ENCODE measurements at regions not wholly inside any gene's neighbourhood (a gene's known extent, or its start where the extent isn't known, plus 50 kb on each side); places are given as distances from the start of the nearest gene placed in this dataset.
"Not testable (repeated sequence)": the region's sequence is repeated elsewhere in the genome, so short reads cannot be mapped to it uniquely, and the experiment has no call there.

DNA sequence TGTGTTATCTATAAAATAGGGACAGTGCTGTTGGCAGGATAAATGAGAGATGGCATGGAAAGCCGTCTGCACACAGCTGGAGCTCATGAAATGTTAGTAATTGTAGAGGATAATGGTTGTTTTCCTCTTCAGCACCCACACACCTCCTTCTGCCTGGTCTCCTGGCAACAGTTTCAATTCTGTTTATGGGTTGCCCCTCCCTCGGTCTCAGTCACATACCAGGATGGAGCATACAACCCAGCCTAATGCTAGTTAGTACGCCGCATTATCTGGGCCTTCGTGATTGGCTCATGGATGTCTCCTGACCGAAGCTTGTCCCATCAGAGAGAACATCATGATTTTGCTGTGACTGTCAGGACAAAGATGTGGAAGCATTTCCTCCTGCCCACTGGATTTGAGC is 126.2 kb upstream of the WSCD1 start:
- DNase-seq: no peak

DNA sequence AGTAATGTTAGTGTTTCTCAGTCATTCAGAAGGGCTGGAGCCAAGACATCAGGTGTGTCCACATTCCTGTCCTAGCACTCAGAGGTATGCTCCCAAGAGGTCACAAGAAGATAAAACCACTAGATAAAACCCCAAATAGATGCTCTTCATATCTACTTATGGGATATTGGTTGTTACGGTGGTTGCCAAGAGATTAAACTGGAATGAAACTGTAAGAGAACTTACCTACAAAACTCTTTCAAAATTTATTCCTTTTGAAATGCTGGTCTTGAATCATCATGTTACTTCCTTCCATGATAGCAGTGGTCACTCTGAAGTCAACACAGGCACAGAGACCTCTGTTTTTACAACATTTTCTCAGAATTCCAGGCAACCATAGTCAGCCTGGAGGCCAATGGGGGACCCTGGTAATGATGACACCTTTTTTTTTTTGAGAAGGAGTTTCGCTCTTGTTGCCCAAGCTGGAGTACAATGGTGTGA is 122.4 kb upstream of the WSCD1 start:
- DNase-seq: no peak

DNA sequence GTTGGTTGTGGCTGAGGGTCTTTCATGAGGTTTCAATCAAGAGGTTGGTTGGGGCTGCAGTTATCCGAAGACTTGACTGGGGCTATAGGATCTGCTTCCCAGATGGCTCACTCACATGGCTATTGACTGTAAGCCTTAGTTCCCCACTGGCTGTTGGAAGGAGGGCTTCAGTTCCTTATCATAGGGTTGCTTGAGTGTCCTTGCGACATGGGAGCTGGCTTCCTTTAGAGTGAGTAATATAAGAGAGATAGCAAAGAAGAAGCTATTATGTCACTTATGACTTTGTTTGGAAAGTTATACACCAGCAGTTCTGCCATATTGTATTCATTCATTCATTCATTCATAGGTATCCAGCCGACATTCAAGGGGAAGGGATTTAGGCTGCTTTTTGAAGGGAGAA is 121.4 kb upstream of the WSCD1 start:
- DNase-seq: no peak

DNA sequence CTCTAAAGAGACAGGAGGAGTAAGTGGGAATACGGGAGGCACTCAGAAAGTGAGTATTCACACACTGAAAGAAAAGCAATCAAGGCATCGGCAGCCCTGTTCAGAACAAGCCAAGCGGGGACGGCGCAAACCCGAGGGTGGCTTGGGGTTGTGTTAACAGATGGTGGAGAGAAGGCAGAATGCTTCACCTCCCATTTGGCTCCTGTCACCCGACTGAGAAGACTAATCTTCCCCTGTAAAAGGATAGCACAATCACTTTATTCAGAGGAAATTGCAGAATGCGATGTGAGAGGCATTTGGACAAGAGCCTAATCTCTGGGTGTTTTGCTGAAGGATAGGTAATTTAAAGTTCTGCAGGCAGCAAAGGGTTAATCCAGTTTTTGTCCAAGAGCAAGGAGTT is 119.3 kb upstream of the WSCD1 start:
- peak in 2 of 58 donors; percentile 2 to 17 for DNase-seq

DNA sequence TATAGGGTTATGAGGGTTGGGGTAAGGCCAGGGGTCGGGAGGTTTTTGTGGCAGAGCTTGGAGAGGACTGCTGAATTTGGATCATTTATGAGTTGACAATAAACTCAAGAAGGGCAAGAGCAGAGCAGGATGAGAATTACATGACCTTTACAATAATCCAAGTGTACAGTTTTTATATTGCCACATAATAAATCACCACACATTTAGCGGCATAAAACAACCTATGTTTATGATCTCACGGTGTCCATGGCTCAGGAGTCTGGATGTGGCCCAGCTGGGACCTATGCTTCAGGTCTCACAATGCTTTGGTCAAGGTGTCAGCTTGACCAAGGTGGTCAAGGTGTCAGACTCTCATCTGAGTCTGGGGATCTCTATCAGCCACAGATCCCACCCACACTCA is 118.3 kb upstream of the WSCD1 start:
- no peak for DNase-seq

DNA sequence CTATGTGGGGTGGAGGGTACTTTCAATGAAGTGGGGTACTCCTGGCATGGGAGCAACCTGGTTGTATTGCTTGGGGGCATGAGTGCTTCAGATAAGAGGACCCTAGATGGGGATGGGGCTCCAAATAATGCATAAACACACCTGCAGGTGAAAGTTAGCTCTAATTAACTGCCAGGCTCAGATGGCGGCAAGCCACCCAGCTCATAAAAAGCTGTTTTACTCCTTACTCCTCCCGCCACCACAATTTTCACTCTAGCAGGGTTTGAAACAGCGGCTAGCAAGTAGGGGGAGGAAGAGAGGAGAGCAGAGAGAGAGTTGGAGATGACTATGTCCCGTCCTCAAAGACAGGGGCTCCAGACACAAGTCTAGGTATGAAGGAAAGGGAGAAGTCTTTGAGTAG is 117.7 kb upstream of the WSCD1 start:
- no peak for DNase-seq

DNA sequence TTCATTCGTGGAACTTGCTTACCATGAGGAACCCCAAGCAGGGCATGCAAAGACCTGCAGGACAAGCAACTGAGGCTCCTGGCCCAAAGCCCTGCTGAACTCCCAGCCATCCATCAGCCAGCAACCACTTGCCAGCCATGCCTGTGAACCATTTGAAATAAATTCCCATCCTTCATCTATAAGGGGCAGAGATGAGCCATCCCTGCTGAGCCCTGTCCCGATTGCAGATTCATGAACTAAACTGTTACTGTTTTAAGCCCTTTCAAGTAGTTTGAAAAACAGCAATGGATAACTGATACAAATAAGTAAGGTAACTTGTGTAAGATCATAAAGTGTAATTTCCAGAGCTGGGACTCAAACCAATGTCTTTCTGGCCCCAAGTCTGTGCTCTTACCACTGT is 114.4 kb upstream of the WSCD1 start:
- no peak for DNase-seq

DNA sequence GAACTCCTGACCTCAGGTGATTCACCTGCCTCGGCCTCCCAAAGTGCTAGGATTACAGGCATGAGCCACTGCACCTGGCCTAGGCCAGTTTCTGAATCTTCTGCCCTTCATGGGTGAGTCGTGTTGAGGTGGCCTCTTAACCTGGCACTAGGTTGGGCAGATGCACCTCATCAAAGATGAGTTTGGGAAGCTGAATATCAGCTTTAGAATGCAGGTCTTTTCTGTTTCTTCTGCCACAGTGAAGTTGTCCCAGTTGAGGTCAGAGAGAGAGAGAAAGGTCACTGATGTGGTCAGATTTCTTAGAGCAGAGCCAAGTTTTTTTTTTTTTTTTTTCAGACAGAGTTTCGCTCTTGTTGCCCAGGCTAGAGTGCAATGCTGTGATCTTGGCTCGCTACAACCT is 111.3 kb upstream of the WSCD1 start:
- no peak for DNase-seq

DNA sequence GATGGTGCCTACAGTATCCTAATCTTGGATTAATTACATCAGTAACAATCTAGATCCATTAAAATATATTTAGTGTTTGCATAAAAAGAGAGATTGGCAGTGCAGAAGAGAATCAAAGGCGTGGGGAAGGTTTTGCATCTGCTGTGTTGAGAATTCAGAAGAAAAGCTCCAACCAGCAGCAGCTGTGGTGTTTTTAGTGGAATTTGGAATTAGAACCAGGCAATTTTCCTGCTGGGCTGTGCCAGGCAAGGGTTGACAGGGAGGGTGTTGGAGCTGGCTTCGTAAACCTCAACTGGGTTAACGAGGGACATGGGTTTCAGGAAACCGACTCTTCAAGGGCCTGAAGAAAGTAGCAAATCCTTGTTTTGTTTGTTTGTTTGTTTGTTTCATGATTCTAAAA is 107.8 kb upstream of the WSCD1 start:
- DNase-seq: no peak

DNA sequence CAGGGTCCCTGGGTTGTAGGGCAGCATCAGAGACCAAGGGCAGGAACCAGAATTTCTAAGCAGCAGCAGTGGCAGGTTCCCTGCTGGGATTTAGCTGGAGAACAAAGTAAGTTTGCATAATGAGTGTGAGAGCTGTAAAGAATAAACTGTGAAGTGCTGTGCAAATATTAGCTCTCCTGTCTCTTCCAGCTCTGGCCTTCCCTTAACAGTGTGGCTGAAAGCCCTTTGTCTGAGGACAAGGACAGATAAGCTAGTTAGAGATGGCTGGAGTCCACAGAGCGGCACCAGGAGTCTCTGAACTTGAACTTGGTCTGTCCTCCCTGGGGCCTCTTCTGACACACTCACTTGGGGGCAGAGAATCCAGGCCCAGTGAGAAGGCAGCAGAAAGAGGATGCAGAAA is 98.2 kb upstream of the WSCD1 start:
- DNase-seq: no peak

DNA sequence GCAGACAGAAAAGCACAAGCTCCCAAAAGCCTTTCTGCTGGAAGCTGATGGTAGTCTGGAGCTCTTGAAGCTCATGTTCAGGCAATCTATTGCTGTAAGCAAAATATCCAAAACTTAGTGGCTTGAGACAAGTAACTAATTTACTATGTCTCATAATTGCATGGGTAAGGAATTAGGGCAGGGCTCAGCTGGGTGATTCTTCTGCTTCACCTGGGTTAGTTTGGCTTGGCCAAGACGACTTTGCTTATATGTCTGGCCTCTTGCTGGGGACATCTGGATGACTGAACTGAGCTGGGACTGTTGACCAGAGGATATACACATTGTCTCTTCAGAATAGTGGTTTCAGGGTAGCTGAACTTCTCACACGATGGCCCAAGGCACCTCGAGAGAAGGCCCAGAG is 96.8 kb upstream of the WSCD1 start:
- DNase-seq: no peak

DNA sequence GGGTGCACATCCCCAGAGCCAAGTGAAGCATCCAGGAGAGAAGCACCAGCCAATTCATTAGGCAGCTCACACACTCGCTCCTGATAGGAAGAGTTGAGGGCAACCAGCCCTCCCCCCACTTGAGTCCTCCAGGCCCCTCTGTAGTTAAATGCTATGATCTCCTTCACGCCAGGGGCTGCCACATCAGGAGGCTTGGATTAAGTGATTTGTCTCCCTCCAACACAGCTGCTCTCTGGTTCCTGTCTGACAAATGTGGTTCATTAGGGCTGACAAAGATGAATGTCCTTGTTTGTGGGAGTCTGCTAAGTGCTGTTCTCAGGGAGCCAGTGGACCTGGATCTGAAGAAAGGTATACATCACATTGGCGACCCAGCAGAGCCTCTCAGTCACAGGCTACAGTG is 94.5 kb upstream of the WSCD1 start:
- DNase-seq: no peak

DNA sequence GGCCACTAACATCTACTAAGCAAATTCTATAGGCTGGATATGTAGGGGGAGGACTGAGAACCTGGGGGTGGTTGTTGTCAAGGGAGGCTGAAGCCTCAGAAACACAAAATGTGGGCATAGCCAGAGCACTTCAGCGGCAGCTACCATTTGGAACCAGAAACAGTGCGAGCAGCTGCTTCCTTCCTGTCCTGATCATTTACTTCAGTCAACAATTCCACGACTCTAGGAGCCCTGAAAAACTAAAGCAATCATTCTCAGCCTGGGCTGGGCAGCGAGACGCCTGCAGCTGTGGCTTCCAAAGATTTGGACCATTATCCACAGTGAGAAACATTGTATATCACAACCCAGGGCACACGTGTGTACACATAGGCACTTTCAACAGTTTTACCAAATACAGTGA is 93.9 kb upstream of the WSCD1 start:
- peak in 4 of 58 donors; percentile 2 to 10 (median 3) for DNase-seq

DNA sequence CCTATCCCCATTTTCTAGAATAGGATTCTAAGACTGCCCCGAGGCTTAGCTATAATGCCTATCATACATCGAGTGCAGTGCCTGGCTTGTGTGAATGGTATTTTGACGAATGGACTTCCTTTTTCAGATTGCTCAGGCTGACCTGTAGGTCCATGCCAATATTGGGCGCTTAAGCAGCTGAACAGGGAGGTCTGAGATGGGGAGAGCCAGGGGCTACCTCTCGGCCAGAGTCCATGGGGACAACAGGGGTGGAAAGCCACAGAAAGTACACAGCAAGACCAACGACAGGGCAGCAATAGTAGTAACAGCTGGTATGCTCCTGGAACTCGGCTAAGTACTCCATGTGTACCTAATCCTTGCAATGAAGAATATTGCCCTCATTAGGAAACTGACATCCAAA is 91.7 kb upstream of the WSCD1 start:
- DNase-seq: no peak

DNA sequence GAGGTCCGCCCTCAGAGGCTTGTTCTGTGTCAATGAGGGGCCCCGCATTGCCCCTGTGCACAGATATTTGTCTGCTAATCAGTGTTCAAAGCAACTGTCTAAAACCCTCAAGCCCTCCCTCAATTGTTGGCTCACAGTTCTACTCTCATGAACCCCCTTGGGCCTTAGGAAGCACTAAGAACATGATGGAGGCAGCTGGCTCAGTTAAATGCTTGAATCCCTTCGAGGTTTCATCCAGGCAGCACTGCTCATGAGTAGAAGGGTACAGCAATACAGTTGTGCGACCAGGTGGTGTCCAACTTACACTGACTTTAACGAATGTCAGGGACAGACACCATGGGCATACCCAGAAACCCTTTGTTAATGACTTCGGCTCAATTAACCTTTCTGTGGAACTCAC is 89.2 kb upstream of the WSCD1 start:
- no peak for DNase-seq

DNA sequence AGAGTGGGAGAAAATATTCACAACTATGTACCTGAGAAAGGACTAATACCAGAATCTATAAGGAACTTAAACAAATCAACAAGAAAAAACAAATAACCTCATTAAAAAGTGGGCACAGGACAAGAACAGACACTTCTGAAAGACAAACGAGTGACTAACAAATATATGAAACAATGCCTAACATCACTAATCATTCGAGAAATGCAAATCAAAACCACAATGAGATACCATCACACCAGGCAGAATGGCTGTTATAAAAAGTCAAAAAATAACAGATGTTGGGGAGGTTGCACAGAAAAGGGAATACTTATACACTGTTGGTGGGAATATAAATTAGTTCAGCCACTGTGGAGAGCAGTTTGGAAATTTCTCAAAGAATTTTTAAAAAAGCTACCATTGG is 83.5 kb upstream of the WSCD1 start:
- DNase-seq: no peak

DNA sequence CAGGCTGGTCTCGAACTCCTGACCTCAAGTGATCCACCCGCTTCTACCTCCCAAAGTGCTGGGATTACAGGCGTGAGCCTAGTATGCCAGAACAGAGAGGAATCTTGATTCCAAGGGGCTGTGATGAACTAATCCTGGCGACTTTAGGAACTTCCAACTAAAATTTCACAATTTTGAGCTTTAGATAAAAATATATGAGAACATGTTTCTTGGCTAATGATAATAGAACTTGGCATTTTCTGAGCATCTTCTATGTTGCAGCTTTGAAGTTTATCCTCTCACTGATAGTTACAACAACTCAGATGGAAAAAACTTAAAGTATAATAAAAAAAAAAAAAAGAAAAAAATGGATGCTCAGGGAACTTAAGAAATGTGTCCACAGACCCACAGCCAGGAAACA is 69.8 kb upstream of the WSCD1 start:
- DNase-seq: no peak

DNA sequence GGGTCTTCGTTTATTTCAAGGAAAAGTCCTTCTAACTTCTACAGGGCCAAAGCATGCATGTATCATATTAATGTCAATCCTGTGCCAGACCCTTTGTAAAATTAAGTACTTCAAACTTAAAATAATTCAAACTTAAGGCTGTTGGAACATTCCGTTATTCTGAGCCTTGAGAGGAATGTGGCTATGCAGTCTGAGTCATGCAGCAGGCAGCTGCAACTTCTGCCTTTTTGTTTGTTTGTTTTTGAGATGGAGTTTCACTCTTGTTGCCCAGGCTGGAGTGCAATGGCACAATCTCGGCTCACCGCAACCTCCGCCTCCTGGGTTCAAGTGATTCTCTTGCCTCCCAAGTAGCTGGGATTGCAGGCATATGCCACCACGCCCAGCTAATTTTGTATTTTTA is 67.0 kb upstream of the WSCD1 start:
- DNase-seq: not testable (repeated sequence)

DNA sequence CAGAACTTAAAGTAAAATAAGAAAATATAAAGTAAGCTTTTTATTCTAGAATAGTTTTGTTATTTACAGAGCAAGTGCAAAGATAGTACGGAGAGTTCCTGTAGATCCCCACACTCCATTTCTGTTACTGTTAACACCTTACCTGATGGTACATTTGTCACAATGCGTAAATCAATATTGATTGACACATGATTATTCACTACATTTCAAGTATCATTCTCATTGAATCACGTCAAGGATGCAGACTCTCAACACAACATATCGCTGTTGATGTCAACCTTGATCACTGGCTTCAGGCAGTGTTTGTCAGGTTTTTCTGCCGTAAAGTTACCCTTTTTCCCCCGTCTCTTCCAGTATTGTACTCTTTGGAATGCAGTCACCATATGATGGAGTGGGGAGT is 64.2 kb upstream of the WSCD1 start:
- DNase-seq: no peak

DNA sequence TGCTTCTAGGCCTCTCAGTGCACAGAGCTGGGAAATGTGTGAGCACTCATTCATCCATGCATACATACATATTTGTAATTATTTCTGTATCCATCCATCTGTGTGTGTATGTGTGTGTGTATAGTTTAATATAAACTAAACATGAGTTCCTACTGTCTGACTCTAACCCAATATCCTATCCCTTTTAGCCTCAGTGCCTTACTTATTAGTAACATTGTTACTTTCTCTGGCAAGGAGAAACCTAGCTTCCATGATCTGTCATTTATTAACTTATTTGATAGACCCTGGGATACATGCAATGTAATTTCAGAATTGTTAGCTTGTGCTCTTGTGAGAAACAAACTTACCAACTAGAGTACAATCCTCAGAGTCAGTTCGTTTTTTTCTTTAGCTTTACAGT is 59.0 kb upstream of the WSCD1 start:
- DNase-seq: no peak

DNA sequence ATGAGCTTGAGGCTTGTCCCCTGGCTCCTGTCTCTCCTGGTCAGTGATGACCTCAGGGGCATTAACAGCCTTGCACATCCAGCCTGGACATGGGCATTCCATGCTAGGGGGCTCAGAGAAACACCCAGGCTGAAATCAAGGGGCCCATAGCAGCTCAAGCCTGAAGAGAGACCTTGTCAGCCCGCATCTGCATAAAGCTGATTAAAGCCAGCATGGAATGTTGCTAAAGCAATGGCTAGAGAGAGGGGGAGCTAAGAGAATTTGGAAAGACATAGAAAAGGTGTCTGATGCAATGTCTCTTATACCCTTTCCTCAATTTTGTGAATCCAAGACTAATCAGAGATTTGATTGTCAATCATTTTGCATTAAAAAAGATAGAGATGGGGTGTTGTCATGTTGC is 51.4 kb upstream of the WSCD1 start:
- DNase-seq: no peak

DNA sequence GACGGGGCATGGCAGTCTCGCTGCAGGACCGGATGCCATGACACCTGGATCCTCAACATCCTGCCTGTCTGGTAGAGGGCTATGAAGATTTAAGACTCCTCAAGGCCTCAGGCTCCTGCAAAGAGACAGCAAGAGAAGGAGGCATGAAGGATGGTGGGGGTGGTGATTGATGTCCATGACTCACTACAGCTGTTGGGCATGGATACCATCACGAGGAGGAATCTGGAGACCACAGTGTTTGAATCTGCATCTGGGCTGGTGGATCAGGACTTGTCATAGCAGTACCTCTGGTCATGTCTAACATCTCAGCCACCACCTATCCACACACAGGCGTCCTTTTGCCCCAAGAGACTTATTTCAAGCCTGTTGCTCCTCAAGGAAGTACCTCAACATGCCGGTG is 50.2 kb upstream of the WSCD1 start:
- DNase-seq: no peak

DNA sequence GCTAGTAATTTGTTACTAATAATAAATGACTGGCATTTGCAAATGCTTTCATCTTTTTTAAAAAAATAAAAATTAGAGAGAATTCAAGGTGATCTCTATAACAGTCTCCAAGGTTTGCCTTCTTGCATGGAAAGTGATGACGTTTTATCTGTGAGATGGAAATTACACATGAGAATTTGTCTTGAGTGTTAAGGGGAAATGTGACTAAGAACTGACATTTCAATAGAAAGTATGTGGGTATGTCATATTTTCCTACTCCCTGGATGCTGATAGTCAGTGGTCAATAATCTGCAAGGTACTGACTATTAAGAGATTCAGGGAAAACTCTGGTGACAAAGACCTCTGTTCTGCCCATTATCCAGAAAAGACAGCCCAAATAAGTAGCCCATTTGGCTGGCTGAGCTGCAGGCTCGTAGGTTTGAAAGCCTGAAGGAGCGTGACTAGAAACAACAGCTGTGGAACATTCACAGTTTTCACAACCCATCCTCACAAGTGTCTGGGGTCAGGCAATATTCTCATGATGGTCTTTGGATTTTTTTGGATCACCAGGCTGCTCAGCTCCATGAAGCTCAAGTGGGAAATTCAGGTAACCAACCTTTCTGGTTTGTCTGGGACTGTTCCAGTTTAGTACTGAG is 49.7 kb upstream of the WSCD1 start:
- no peak for DNase-seq
